ENCODE measurements at regions not wholly inside any gene's neighbourhood (a gene's known extent, or its start where the extent isn't known, plus 50 kb on each side); places are given as distances from the start of the nearest gene placed in this dataset.

GRCh38 chr7:110539216-110539615 lies 551.7 kb upstream of the LRRN3 start:
- Histone ChIP-seq H3K27me3 (ENCODE audit: control insufficient read depth in 3 of 3, insufficient read depth in 3 of 3, low read length in 2 of 3) (no peaks in the 10 kb centered on the region), H3K4me1 (ENCODE audit: control insufficient read depth in 5 of 5, insufficient read depth in 5 of 5, low read length in 5 of 5) (no peaks in the 10 kb centered on the region), H3K36me3 (ENCODE audit: control insufficient read depth in 4 of 4, insufficient read depth in 4 of 4, low read length in 4 of 4) (no peaks in the 10 kb centered on the region), H3K27ac (ENCODE audit: low read depth in 1 of 2, low read length in 1 of 2) (no peak overlapping the region), H3K4me3 (no peak overlapping the region), H3K9ac (ENCODE audit: insufficient read depth in 1 of 2, low read length in 2 of 2) (no peak overlapping the region), H3K9me3 (ENCODE audit: control insufficient read depth in 4 of 4, insufficient read depth in 3 of 4, low read length in 3 of 4) (no peaks in the 10 kb centered on the region)
- DNase-seq (no peak), ATAC-seq (ENCODE audit: insufficient read depth, low FRiP score) (no peak)
- no peak for TF ChIP-seq CTCF (IDR thresholded peaks at IDR 0.05; ENCODE audit: control extremely low read depth, extremely low read depth)

GRCh38 chr7:110541962-110542361 lies 549.0 kb upstream of the LRRN3 start:
- ATAC-seq (ENCODE audit: insufficient read depth, low FRiP score) = no peak

GRCh38 chr7:110544194-110544593 lies 546.7 kb upstream of the LRRN3 start:
- Histone ChIP-seq H3K9me3 (ENCODE audit: control insufficient read depth in 4 of 4, insufficient read depth in 3 of 4, low read length in 3 of 4) (no peaks in the 10 kb centered on the region), H3K27ac (ENCODE audit: low read depth in 1 of 2, low read length in 1 of 2) (no peak overlapping the region), H3K27me3 (ENCODE audit: control insufficient read depth in 3 of 3, insufficient read depth in 3 of 3, low read length in 2 of 3) (no peaks in the 10 kb centered on the region), H3K36me3 (ENCODE audit: control insufficient read depth in 4 of 4, insufficient read depth in 4 of 4, low read length in 4 of 4) (no peaks in the 10 kb centered on the region), H3K4me3 (no peak overlapping the region), H3K4me1 (ENCODE audit: control insufficient read depth in 5 of 5, insufficient read depth in 5 of 5, low read length in 5 of 5) (no peaks in the 10 kb centered on the region), H3K9ac (ENCODE audit: insufficient read depth in 1 of 2, low read length in 2 of 2) (no peak overlapping the region)
- ATAC-seq (ENCODE audit: insufficient read depth, low FRiP score) (no peak), DNase-seq (no peak)
- 84 to 85% methylated on average over 1 of the region's 1 CpG for whole genome bisulfite sequencing, 2 donors
- no peak for TF ChIP-seq CTCF (IDR thresholded peaks at IDR 0.05; ENCODE audit: control extremely low read depth, extremely low read depth)

More at GRCh38 chr7:110541962-110542361, 549.0 kb upstream of the LRRN3 start:
- TF ChIP-seq CTCF (IDR thresholded peaks at IDR 0.05; ENCODE audit: control extremely low read depth, extremely low read depth) = no peak
- H3K9me3 ChIP-seq (ENCODE audit: control insufficient read depth in 4 of 4, insufficient read depth in 3 of 4, low read length in 3 of 4) = no peaks in the 10 kb centered on the region
- WGBS, 2 donors = 79 to 90% methylated on average over 2 of the region's 2 CpGs
- no peak for DNase-seq
- H3K27ac ChIP-seq (ENCODE audit: low read depth in 1 of 2, low read length in 1 of 2) = no peak overlapping the region
- no peaks in the 10 kb centered on the region for H3K36me3 ChIP-seq (ENCODE audit: control insufficient read depth in 4 of 4, insufficient read depth in 4 of 4, low read length in 4 of 4)
- no peak overlapping the region for H3K9ac ChIP-seq (ENCODE audit: insufficient read depth in 1 of 2, low read length in 2 of 2)
- no peak overlapping the region for H3K4me3 ChIP-seq
- H3K4me1 ChIP-seq (ENCODE audit: control insufficient read depth in 5 of 5, insufficient read depth in 5 of 5, low read length in 5 of 5) = no peaks in the 10 kb centered on the region
- no peaks in the 10 kb centered on the region for H3K27me3 ChIP-seq (ENCODE audit: control insufficient read depth in 3 of 3, insufficient read depth in 3 of 3, low read length in 2 of 3)

GRCh38 chr7:110548372-110548771 lies 542.6 kb upstream of the LRRN3 start:
- Histone ChIP-seq H3K27ac (ENCODE audit: low read depth in 1 of 2, low read length in 1 of 2) (no peak overlapping the region), H3K9me3 (ENCODE audit: control insufficient read depth in 4 of 4, insufficient read depth in 3 of 4, low read length in 3 of 4) (peaks cover 0 to 10% (median 5%) of the 10 kb centered on the region in 4 donors), H3K27me3 (ENCODE audit: control insufficient read depth in 3 of 3, insufficient read depth in 3 of 3, low read length in 2 of 3) (no peaks in the 10 kb centered on the region), H3K9ac (ENCODE audit: insufficient read depth in 1 of 2, low read length in 2 of 2) (no peak overlapping the region), H3K36me3 (ENCODE audit: control insufficient read depth in 4 of 4, insufficient read depth in 4 of 4, low read length in 4 of 4) (no peaks in the 10 kb centered on the region), H3K4me1 (ENCODE audit: control insufficient read depth in 5 of 5, insufficient read depth in 5 of 5, low read length in 5 of 5) (no peaks in the 10 kb centered on the region), H3K4me3 (no peak overlapping the region)
- DNase-seq = no peak
- ATAC-seq (ENCODE audit: insufficient read depth, low FRiP score) = no peak
- TF ChIP-seq CTCF (IDR thresholded peaks at IDR 0.05; ENCODE audit: control extremely low read depth, extremely low read depth) = no peak
